H1 (cell line): ENCODE measurements at regions not wholly inside any gene's neighbourhood (a gene's known extent, or its start where the extent isn't known, plus 50 kb on each side); places are given as distances from the start of the nearest gene placed in this dataset.

ENCODE experiments used
- ASH2L ChIP-seq: fragments of 200-600, 300-600 bp; sonication (generic); IDR thresholded peaks from one replicate; pipeline ENCODE4 v1.7.1; 2017; ENCODE audit warnings: low read length
- CHD7 ChIP-seq: fragments of 300-600 bp; sonication (generic); IDR thresholded peaks from 2 replicates; pipeline ENCODE4 v1.7.1; 2012; ENCODE audit warnings: low read length, moderate library complexity, mild to moderate bottlenecking, inconsistent platforms; ENCODE audit not compliant: insufficient replicate concordance
- RBBP5 ChIP-seq: IDR thresholded peaks from 2 replicates; pipeline ENCODE4 v1.7.1; 2012; ENCODE audit warnings: low read depth, mild to moderate bottlenecking, inconsistent platforms, low read length, moderate library complexity, borderline replicate concordance

- TF ChIP-seq CHD7 (no peak), ASH2L (no peak), RBBP5 (no peak)
Observed at GRCh38 chr11:107076832-107077231, 58.6 kb upstream of the GUCY1A2 start (continued).
